GM12892 (cell line): ENCODE measurements at regions not wholly inside any gene's neighbourhood (a gene's known extent, or its start where the extent isn't known, plus 50 kb on each side); places are given as distances from the start of the nearest gene placed in this dataset.
A peak's percentile ranks its signal among the peaks of the same experiment; 100 is the strongest.

Experiments
- DNase-seq: peaks from one replicate; pipeline ENCODE4 v3.0.0; 2011; ENCODE audit not compliant: insufficient read length
- FAIRE-seq: peaks from 2 replicates; lab custom pipeline; 2011; peaks lifted over from hg19 to GRCh38; lab: Jason Lieb, UNC
- POLR2A ChIP-seq: IDR thresholded peaks from 2 replicates; pipeline ENCODE4 v1.6.1; 2011; ENCODE audit warnings: low read depth, low read length, control low read depth
- POLR2AphosphoS5 ChIP-seq: IDR thresholded peaks from 2 replicates; pipeline ENCODE4 v1.6.1; 2011; ENCODE audit warnings: low read depth, low read length, control low read depth
- TAF1 ChIP-seq: IDR thresholded peaks from 2 replicates; pipeline ENCODE4 v1.6.1; 2011; ENCODE audit warnings: low read depth, mild to moderate bottlenecking, control low read depth, low read length, borderline replicate concordance

- DNase-seq (no peak), FAIRE-seq (no peak)
- TF ChIP-seq POLR2A (no peak), TAF1 (no peak), POLR2AphosphoS5 (no peak)
Observed at GRCh38 chr1:38555130-38555529, 304.4 kb downstream of the RRAGC start.

GRCh38 chr1:38551318-38552307, 308.0 kb downstream of the RRAGC start:
- FAIRE-seq (no peak), DNase-seq (no peak)
- TF ChIP-seq POLR2A (no peak), TAF1 (no peak), POLR2AphosphoS5 (no peak)

- DNase-seq: no peak
- FAIRE-seq: no peak
- TF ChIP-seq TAF1: no peak
- no peak for TF ChIP-seq POLR2AphosphoS5
- TF ChIP-seq POLR2A: no peak
Observed at GRCh38 chr1:38549191-38549590, 310.4 kb downstream of the RRAGC start.

GRCh38 chr1:38547321-38547720, 312.3 kb downstream of the RRAGC start:
- TF ChIP-seq POLR2AphosphoS5: no peak
- TF ChIP-seq POLR2A: no peak
- no peak for TF ChIP-seq TAF1
- no peak for DNase-seq
- no peak for FAIRE-seq

GRCh38 chr1:38546636-38547035, 312.9 kb downstream of the RRAGC start:
- DNase-seq: no peak
- FAIRE-seq: no peak
- no peak for TF ChIP-seq POLR2A

GRCh38 chr1:38541223-38541622, 318.3 kb downstream of the RRAGC start:
- TF ChIP-seq POLR2AphosphoS5 (no peak), POLR2A (no peak), TAF1 (no peak)
- FAIRE-seq (no peak), DNase-seq (no peak)

GRCh38 chr1:38539931-38540330, 319.6 kb downstream of the RRAGC start:
- no peak for FAIRE-seq
- DNase-seq: no peak
- TF ChIP-seq POLR2AphosphoS5: no peak
- no peak for TF ChIP-seq TAF1
- TF ChIP-seq POLR2A: no peak

- no peak for DNase-seq
- TF ChIP-seq POLR2AphosphoS5 (no peak), TAF1 (no peak), POLR2A (no peak)
- FAIRE-seq: no peak
Observed at GRCh38 chr1:38538834-38539233, 320.7 kb downstream of the RRAGC start.

- FAIRE-seq (no peak), DNase-seq (no peak)
Observed at GRCh38 chr1:38536089-38536488, 323.5 kb downstream of the RRAGC start.

GRCh38 chr1:38534473-38534823, 325.1 kb downstream of the RRAGC start:
- TF ChIP-seq TAF1: no peak
- no peak for TF ChIP-seq POLR2AphosphoS5
- no peak for TF ChIP-seq POLR2A
- FAIRE-seq (no peak), DNase-seq (no peak)

More at GRCh38 chr1:38536089-38536488, 323.5 kb downstream of the RRAGC start:
- no peak for TF ChIP-seq POLR2AphosphoS5
- no peak for TF ChIP-seq TAF1
- TF ChIP-seq POLR2A: no peak

GRCh38 chr1:38533772-38534472, 325.6 kb downstream of the RRAGC start:
- DNase-seq: no peak
- TF ChIP-seq POLR2AphosphoS5 (no peak), TAF1 (no peak), POLR2A (no peak)
- FAIRE-seq: peak; percentile 36
